ENCODE measurements at regions not wholly inside any gene's neighbourhood (a gene's known extent, or its start where the extent isn't known, plus 50 kb on each side); places are given as distances from the start of the nearest gene placed in this dataset.

- H3K36me3 ChIP-seq (ENCODE audit: insufficient read depth, low read length) = no peaks in the 10 kb centered on the region
- H2AFZ ChIP-seq (ENCODE audit: low read length) = no peak overlapping the region
- H3K79me2 ChIP-seq (ENCODE audit: insufficient read depth, low read depth, low read length) = no peaks in the 10 kb centered on the region
- no peaks in the 10 kb centered on the region for H4K20me1 ChIP-seq (ENCODE audit: insufficient read depth, low read length)
- no TSS peak for BruUV-seq (replicated peaks)
- H3K9me3 ChIP-seq (ENCODE audit: low read length) = no peaks in the 10 kb centered on the region
- no peak for TF ChIP-seq EZH2phosphoT487 (IDR thresholded peaks at IDR 0.05; ENCODE audit: borderline replicate concordance, low read depth, low read length)
- TF ChIP-seq CTCF (conservative IDR thresholded peaks at IDR 0.05; ENCODE audit: low read length) = no peak
- no peaks in the 10 kb centered on the region for H3K9me2 ChIP-seq (ENCODE audit: insufficient read depth, low read length)
- H3K4me2 ChIP-seq (ENCODE audit: low read length) = no peak overlapping the region
- no peak overlapping the region for H3K4me3 ChIP-seq (ENCODE audit: low read depth, low read length, poor library complexity, severe bottlenecking)
- no peak for DNase-seq (ENCODE audit: low spot score)
- intact Hi-C loops (cut with micrococcal nuclease; ENCODE audit: unreplicated experiment) = no loop called here
- no peak overlapping the region for H3K27ac ChIP-seq (ENCODE audit: low read depth, low read length, poor library complexity, severe bottlenecking)
- ChIA-PET CTCF (ENCODE audit: unreplicated experiment) (no interaction called here), POLR2A (no interaction called here)
- no peaks in the 10 kb centered on the region for H3K4me1 ChIP-seq (ENCODE audit: insufficient read depth, low read length, poor library complexity, severe bottlenecking)
These were observed 320.6 kb upstream of the TFPI start for GRCh38 chr2:187874786-187875185.

- no peak overlapping the region for H2AFZ ChIP-seq (ENCODE audit: low read length)
- no peaks in the 10 kb centered on the region for H3K9me2 ChIP-seq (ENCODE audit: insufficient read depth, low read length)
- H3K4me1 ChIP-seq (ENCODE audit: insufficient read depth, low read length, poor library complexity, severe bottlenecking) = no peaks in the 10 kb centered on the region
- CTCF ChIA-PET (ENCODE audit: unreplicated experiment) = no interaction called here
- H3K36me3 ChIP-seq (ENCODE audit: insufficient read depth, low read length) = no peaks in the 10 kb centered on the region
- no peak overlapping the region for H3K27ac ChIP-seq (ENCODE audit: low read depth, low read length, poor library complexity, severe bottlenecking)
- DNase-seq (ENCODE audit: low spot score) = no peak
- no TSS peak for BruUV-seq (replicated peaks)
- no peaks in the 10 kb centered on the region for H3K79me2 ChIP-seq (ENCODE audit: insufficient read depth, low read depth, low read length)
- TF ChIP-seq CTCF (conservative IDR thresholded peaks at IDR 0.05; ENCODE audit: low read length) (no peak), EZH2phosphoT487 (IDR thresholded peaks at IDR 0.05; ENCODE audit: borderline replicate concordance, low read depth, low read length) (no peak)
- H3K9me3 ChIP-seq (ENCODE audit: low read length) = no peaks in the 10 kb centered on the region
- no peaks in the 10 kb centered on the region for H4K20me1 ChIP-seq (ENCODE audit: insufficient read depth, low read length)
- POLR2A ChIA-PET = interaction anchor here (0.6 to 0.9 kb wide), 2 partner anchors 8 to 25 kb away, joined by 3 to 6 read pairs; no protein-coding TSS in a partner anchor
- no peak overlapping the region for H3K4me3 ChIP-seq (ENCODE audit: low read depth, low read length, poor library complexity, severe bottlenecking)
- intact Hi-C loops (cut with micrococcal nuclease; ENCODE audit: unreplicated experiment) = no loop called here
- H3K4me2 ChIP-seq (ENCODE audit: low read length) = no peak overlapping the region
These were observed 321.3 kb upstream of the TFPI start for GRCh38 chr2:187875261-187876141.

- POLR2A ChIA-PET = interaction anchor here (0.9 kb wide), 1 partner anchor 15 kb away, joined by 3 read pairs; no protein-coding TSS in a partner anchor
These were observed 322.3 kb upstream of the TFPI start for GRCh38 chr2:187876554-187876953.

More at GRCh38 chr2:187876554-187876953, 322.3 kb upstream of the TFPI start:
- Histone ChIP-seq H4K20me1 (ENCODE audit: insufficient read depth, low read length) (no peaks in the 10 kb centered on the region), H3K9me2 (ENCODE audit: insufficient read depth, low read length) (no peaks in the 10 kb centered on the region), H3K36me3 (ENCODE audit: insufficient read depth, low read length) (no peaks in the 10 kb centered on the region), H3K79me2 (ENCODE audit: insufficient read depth, low read depth, low read length) (no peaks in the 10 kb centered on the region), H3K4me1 (ENCODE audit: insufficient read depth, low read length, poor library complexity, severe bottlenecking) (no peaks in the 10 kb centered on the region), H3K4me2 (ENCODE audit: low read length) (no peak overlapping the region), H3K4me3 (ENCODE audit: low read depth, low read length, poor library complexity, severe bottlenecking) (no peak overlapping the region), H3K9me3 (ENCODE audit: low read length) (no peaks in the 10 kb centered on the region), H3K27ac (ENCODE audit: low read depth, low read length, poor library complexity, severe bottlenecking) (no peak overlapping the region), H2AFZ (ENCODE audit: low read length) (no peak overlapping the region)
- CTCF ChIA-PET (ENCODE audit: unreplicated experiment) = no interaction called here
- no TSS peak for BruUV-seq (replicated peaks)
- TF ChIP-seq EZH2phosphoT487 (IDR thresholded peaks at IDR 0.05; ENCODE audit: borderline replicate concordance, low read depth, low read length) = no peak
- TF ChIP-seq CTCF (conservative IDR thresholded peaks at IDR 0.05; ENCODE audit: low read length) = no peak
- no peak for DNase-seq (ENCODE audit: low spot score)
- intact Hi-C loops (cut with micrococcal nuclease; ENCODE audit: unreplicated experiment) = no loop called here

All from OCI-LY7 (cell line).